CD1c-positive myeloid dendritic cell (primary cell): ENCODE measurements at regions not wholly inside any gene's neighbourhood (a gene's known extent, or its start where the extent isn't known, plus 50 kb on each side); places are given as distances from the start of the nearest gene placed in this dataset.
A peak's percentile ranks its signal among the peaks of the same experiment; 100 is the strongest.

ENCODE experiments used
- DNase-seq: peaks from one replicate; pipeline ENCODE4 v3.0.0-alpha.2; 2016; ENCODE audit errors: extremely low spot score

GRCh38 chr2:217412721-217413120, 552.9 kb upstream of the TNP1 start:
- no peak for DNase-seq

GRCh38 chr2:217412277-217412676, 552.4 kb upstream of the TNP1 start:
- DNase-seq, result no peak

- no peak for DNase-seq
Measured at GRCh38 chr2:217410681-217410960, 550.8 kb upstream of the TNP1 start.

- no peak for DNase-seq
Measured at GRCh38 chr2:217409949-217410680, 550.3 kb upstream of the TNP1 start.

GRCh38 chr2:217407362-217407761, 547.5 kb upstream of the TNP1 start:
- no peak for DNase-seq

- no peak for DNase-seq
Measured at GRCh38 chr2:217404236-217404760, 544.4 kb upstream of the TNP1 start.

- no peak for DNase-seq
Measured at GRCh38 chr2:217402761-217403383, 543.0 kb upstream of the TNP1 start.

- no peak for DNase-seq
Measured at GRCh38 chr2:217402144-217402543, 542.3 kb upstream of the TNP1 start.

GRCh38 chr2:217399291-217399690, 539.4 kb upstream of the TNP1 start:
- no peak for DNase-seq

- DNase-seq, result peak; percentile 63
Measured at GRCh38 chr2:217398860-217399259, 539.0 kb upstream of the TNP1 start.

- DNase-seq, result no peak
Measured at GRCh38 chr2:217398101-217398500, 538.2 kb upstream of the TNP1 start.

- DNase-seq, result no peak
Measured at GRCh38 chr2:217396586-217396985, 536.7 kb upstream of the TNP1 start.

- peak; percentile 2 for DNase-seq
Measured at GRCh38 chr2:217396165-217396564, 536.3 kb upstream of the TNP1 start.

GRCh38 chr2:217394510-217395351, 534.9 kb upstream of the TNP1 start:
- DNase-seq, result peak; percentile 5

- DNase-seq, result no peak
Measured at GRCh38 chr2:217393585-217394032, 533.7 kb upstream of the TNP1 start.

GRCh38 chr2:217392930-217393584, 533.2 kb upstream of the TNP1 start:
- no peak for DNase-seq

GRCh38 chr2:217387776-217388387, 528.0 kb upstream of the TNP1 start:
- DNase-seq, result no peak

- DNase-seq, result no peak
Measured at GRCh38 chr2:217386041-217386440, 526.2 kb upstream of the TNP1 start.

- DNase-seq, result no peak
Measured at GRCh38 chr2:217383620-217384019, 523.8 kb upstream of the TNP1 start.

- DNase-seq, result no peak
Measured at GRCh38 chr2:217382794-217383193, 522.9 kb upstream of the TNP1 start.

GRCh38 chr2:217379807-217380206, 519.9 kb upstream of the TNP1 start:
- no peak for DNase-seq

- no peak for DNase-seq
Measured at GRCh38 chr2:217372794-217373193, 512.9 kb upstream of the TNP1 start.
